Esophagus muscularis mucosa (tissue), 4 donors: ENCODE measurements at regions not wholly inside any gene's neighbourhood (a gene's known extent, or its start where the extent isn't known, plus 50 kb on each side); places are given as distances from the start of the nearest gene placed in this dataset.

Source experiments
- DNase-seq: peaks from one replicate; pipeline ENCODE4 v3.0.0-alpha.2; 2017; ENCODE audit errors: extremely low spot score
- H3K27ac ChIP-seq, 4 donors: fragments of 200-600 bp; sonication (generic); replicated peaks in 1 of 4; 1 replicate in 3 of 4; 2 replicates in 1 of 4; pipeline ENCODE4 v1.5.1; 2016 to 2019; ENCODE audit warnings: mild to moderate bottlenecking in 1 of 4
- H3K27me3 ChIP-seq, 4 donors: fragments of 200-600 bp; sonication (generic); one replicate each; pipeline versions ENCODE4 v1.5.1 to v1.6.0; 2016 to 2019
- H3K36me3 ChIP-seq, 4 donors: fragments of 200-600 bp; sonication (generic); one replicate each; pipeline ENCODE4 v1.5.1; 2016 to 2019
- H3K4me1 ChIP-seq, 4 donors: fragments of 200-600 bp; sonication (generic); one replicate each; pipeline ENCODE4 v1.5.1; 2016 to 2019
- H3K4me3 ChIP-seq, 4 donors: fragments of 200-600 bp; sonication (generic); 1 replicate in 2 of 4; 2 replicates in 2 of 4; pipeline ENCODE4 v1.5.1; 2016 to 2019; ENCODE audit warnings: mild to moderate bottlenecking in 4 of 4, moderate library complexity in 1 of 4
- H3K9me3 ChIP-seq, 4 donors: fragments of 200-600 bp; sonication (generic); 1 replicate in 3 of 4; 2 replicates in 1 of 4; pipeline ENCODE4 v1.5.1; 2016 to 2019
- CTCF ChIP-seq, 3 experiments: fragments of 200-600 bp in 2 of 3; fragments of 450-650 bp in 1 of 3; sonication (generic) in 2 of 3; IDR thresholded peaks; one replicate each; pipeline ENCODE4 v1.5.1; 2017 to 2019; ENCODE audit warnings: antibody characterized with exemption in 3 of 3, mild to moderate bottlenecking in 2 of 3, moderate library complexity in 1 of 3
- EP300 ChIP-seq: sonication (generic); formaldehyde crosslinking; IDR thresholded peaks from one replicate; pipeline ENCODE4 v1.6.1; 2017; ENCODE audit warnings: antibody characterized with exemption
- POLR2A ChIP-seq: fragments of 450-650 bp; IDR thresholded peaks from one replicate; pipeline ENCODE4 v1.6.1; 2017; ENCODE audit warnings: antibody characterized with exemption, moderate library complexity, mild to moderate bottlenecking, low read depth
- POLR2AphosphoS5 ChIP-seq, 2 donors: sonication (generic); formaldehyde crosslinking; IDR thresholded peaks; one replicate each; pipeline ENCODE4 v1.6.1; 2017; ENCODE audit warnings: antibody characterized with exemption in 2 of 2
- WGBS: methylation state at CpG from one replicate; pipeline ENCODE4 v1.1.5; 2018; 5-methylcytosine and 5-hydroxymethylcytosine counted together
- intact Hi-C: fragments of 100-400 bp; cut with DNase I; formaldehyde crosslinking; loops from one replicate; pipeline ENCODE4 v1.15.1; 2023

GRCh38 chr1:118589238-118589846, 398.8 kb downstream of the TBX15 start:
- no peak for DNase-seq
- no peak for TF ChIP-seq POLR2AphosphoS5 (IDR thresholded peaks at IDR 0.05)
- TF ChIP-seq EP300: no peak
- no peak for TF ChIP-seq POLR2A
- no peak for TF ChIP-seq CTCF (IDR thresholded peaks at IDR 0.05)
- Histone ChIP-seq H3K36me3 (no peaks in the 10 kb centered on the region), H3K4me3 (no peak overlapping the region), H3K4me1 (no peaks in the 10 kb centered on the region), H3K27ac (no peak overlapping the region), H3K9me3 (no peaks in the 10 kb centered on the region), H3K27me3 (no peaks in the 10 kb centered on the region)
- intact Hi-C loops: no loop called here
- 14% methylated on average over 5 of the region's 5 CpGs for WGBS

- no peaks in the 10 kb centered on the region for H3K9me3 ChIP-seq
- H3K4me3 ChIP-seq: no peak overlapping the region
- DNase-seq: no peak
- no peaks in the 10 kb centered on the region for H3K27me3 ChIP-seq
- no peak overlapping the region for H3K27ac ChIP-seq
- H3K36me3 ChIP-seq: no peaks in the 10 kb centered on the region
- TF ChIP-seq POLR2AphosphoS5 (IDR thresholded peaks at IDR 0.05): no peak
- no peak for TF ChIP-seq CTCF (IDR thresholded peaks at IDR 0.05)
- no peak for TF ChIP-seq POLR2A
- TF ChIP-seq EP300: no peak
- intact Hi-C loops: no loop called here
- H3K4me1 ChIP-seq: no peaks in the 10 kb centered on the region
These were observed 399.6 kb downstream of the TBX15 start for GRCh38 chr1:118588566-118588965.

- intact Hi-C loops: no loop called here
- Histone ChIP-seq H3K4me1 (no peaks in the 10 kb centered on the region), H3K9me3 (peaks cover 0 to 17% (median 13%) of the 10 kb centered on the region in 4 donors), H3K27ac (no peak overlapping the region), H3K36me3 (no peaks in the 10 kb centered on the region), H3K4me3 (no peak overlapping the region), H3K27me3 (no peaks in the 10 kb centered on the region)
- no peak for DNase-seq
- TF ChIP-seq POLR2A: no peak
- TF ChIP-seq POLR2AphosphoS5 (IDR thresholded peaks at IDR 0.05): no peak
- TF ChIP-seq CTCF (IDR thresholded peaks at IDR 0.05): no peak
- no peak for TF ChIP-seq EP300
These were observed 393.2 kb upstream of the SPAG17 start for GRCh38 chr1:118578276-118578675.

GRCh38 chr1:118575060-118575459, 390.0 kb upstream of the SPAG17 start:
- no peaks in the 10 kb centered on the region for H3K4me1 ChIP-seq
- WGBS: 88% methylated on average over 2 of the region's 2 CpGs
- no peak overlapping the region for H3K4me3 ChIP-seq
- H3K36me3 ChIP-seq: no peaks in the 10 kb centered on the region
- no peak for DNase-seq
- TF ChIP-seq EP300: no peak
- TF ChIP-seq CTCF (IDR thresholded peaks at IDR 0.05): no peak
- TF ChIP-seq POLR2AphosphoS5 (IDR thresholded peaks at IDR 0.05): no peak
- intact Hi-C loops: no loop called here
- no peaks in the 10 kb centered on the region for H3K27me3 ChIP-seq
- H3K27ac ChIP-seq: no peak overlapping the region
- H3K9me3 ChIP-seq: peaks cover 0 to 17% (median 13%) of the 10 kb centered on the region in 4 donors

GRCh38 chr1:118564961-118565703, 380.1 kb upstream of the SPAG17 start:
- no peak overlapping the region for H3K27ac ChIP-seq
- no peak for DNase-seq
- intact Hi-C loops: no loop called here
- H3K4me3 ChIP-seq: no peak overlapping the region
- H3K36me3 ChIP-seq: no peaks in the 10 kb centered on the region
- H3K9me3 ChIP-seq: no peaks in the 10 kb centered on the region
- H3K27me3 ChIP-seq: no peaks in the 10 kb centered on the region
- WGBS: 88% methylated on average over 2 of the region's 2 CpGs
- TF ChIP-seq POLR2A (no peak), POLR2AphosphoS5 (IDR thresholded peaks at IDR 0.05) (no peak), CTCF (IDR thresholded peaks at IDR 0.05) (no peak), EP300 (no peak)
- peaks cover 0 to 7% (median 2%) of the 10 kb centered on the region in 4 donors for H3K4me1 ChIP-seq
